ENCODE measurements at regions not wholly inside any gene's neighbourhood (a gene's known extent, or its start where the extent isn't known, plus 50 kb on each side); places are given as distances from the start of the nearest gene placed in this dataset.

DNA sequence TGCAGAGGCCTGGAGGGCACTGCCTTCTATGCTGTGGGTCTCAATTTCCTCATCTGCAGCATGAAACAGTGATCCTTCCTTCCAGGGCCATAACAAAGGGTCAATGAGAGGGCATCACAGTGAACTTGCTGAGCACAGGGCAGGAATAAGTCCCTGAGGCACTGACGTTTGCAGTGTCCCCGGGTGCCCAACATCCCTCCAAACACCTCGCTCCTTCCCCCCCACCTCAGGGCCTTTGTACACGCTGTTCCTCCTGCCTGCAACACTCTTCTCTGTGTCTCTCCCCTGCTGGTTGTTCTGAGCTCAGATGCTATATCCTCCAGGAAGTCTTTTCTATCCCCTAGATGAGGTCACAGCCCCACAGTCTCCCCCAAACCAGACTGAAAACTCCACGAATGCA is 59.7 kb upstream of the TCF20 start:
- H3K27me3 ChIP-seq = no peaks in the 10 kb centered on the region
- no peak overlapping the region for H3K4me3 ChIP-seq
- intact Hi-C loops (cut with DNase I) = loop anchor here (10.0 kb wide), 1 partner anchor 95 kb away; no protein-coding TSS in a partner anchor
- H3K4me1 ChIP-seq = no peaks in the 10 kb centered on the region
- DNase-seq = no peak
- H3K9me3 ChIP-seq = no peaks in the 10 kb centered on the region
- no peak overlapping the region for H3K27ac ChIP-seq
- no peaks in the 10 kb centered on the region for H3K36me3 ChIP-seq
- TF ChIP-seq, protein P1, sequence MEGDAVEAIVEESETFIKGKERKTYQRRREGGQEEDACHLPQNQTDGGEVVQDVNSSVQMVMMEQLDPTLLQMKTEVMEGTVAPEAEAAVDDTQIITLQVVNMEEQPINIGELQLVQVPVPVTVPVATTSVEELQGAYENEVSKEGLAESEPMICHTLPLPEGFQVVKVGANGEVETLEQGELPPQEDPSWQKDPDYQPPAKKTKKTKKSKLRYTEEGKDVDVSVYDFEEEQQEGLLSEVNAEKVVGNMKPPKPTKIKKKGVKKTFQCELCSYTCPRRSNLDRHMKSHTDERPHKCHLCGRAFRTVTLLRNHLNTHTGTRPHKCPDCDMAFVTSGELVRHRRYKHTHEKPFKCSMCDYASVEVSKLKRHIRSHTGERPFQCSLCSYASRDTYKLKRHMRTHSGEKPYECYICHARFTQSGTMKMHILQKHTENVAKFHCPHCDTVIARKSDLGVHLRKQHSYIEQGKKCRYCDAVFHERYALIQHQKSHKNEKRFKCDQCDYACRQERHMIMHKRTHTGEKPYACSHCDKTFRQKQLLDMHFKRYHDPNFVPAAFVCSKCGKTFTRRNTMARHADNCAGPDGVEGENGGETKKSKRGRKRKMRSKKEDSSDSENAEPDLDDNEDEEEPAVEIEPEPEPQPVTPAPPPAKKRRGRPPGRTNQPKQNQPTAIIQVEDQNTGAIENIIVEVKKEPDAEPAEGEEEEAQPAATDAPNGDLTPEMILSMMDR (IDR thresholded peaks at IDR 0.05) = no peak
- no peak overlapping the region for H3K9ac ChIP-seq (ENCODE audit: low read depth in 2 of 2, low read length in 2 of 2)

DNA sequence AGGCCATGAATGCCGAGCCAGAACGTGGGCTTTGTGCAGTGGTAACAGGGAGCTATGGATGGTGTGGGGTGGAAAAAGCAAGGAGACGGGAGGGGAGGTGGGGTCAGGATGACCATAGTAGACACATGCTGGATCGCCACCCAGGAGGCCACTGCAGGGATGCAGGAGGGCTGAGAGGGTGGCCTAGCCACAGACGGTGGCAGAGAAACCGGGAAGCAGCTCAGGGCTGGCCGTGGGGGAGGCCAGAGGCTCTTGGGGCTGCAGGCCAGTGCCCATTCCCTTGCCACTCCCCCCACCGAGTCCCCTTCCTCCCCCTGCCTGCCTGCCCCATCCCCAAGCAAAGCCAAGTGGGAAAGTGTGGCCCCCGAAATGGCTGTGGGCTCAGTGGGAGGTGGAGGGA is 59.1 kb upstream of the TCF20 start:
- Histone ChIP-seq H3K9me3 (no peaks in the 10 kb centered on the region), H3K9ac (ENCODE audit: low read depth in 2 of 2, low read length in 2 of 2) (no peak overlapping the region), H3K4me1 (no peaks in the 10 kb centered on the region), H3K27ac (no peak overlapping the region), H3K36me3 (no peaks in the 10 kb centered on the region), H3K27me3 (no peaks in the 10 kb centered on the region), H3K4me3 (no peak overlapping the region)
- intact Hi-C loops (cut with DNase I) = no loop called here
- DNase-seq = no peak
- TF ChIP-seq, protein P1 (IDR thresholded peaks at IDR 0.05) = no peak

DNA sequence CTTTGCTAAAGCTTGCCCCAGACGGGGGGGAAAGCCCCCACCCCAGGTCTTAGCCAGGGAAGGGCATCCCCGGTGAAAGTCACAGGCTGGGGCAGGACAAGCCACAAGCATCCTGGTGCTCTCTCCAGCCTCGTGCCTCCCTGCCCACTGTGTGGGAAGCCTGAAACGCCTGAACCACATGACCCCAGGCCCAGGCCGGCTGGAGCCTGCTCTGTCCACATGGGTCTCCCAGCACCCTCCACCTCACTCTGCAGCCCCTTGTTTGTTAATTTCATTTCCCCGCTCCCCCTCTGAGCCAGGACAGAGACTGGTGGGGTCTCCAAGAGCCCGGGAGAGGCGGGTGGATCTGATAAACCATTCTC is 58.3 kb upstream of the TCF20 start:
- intact Hi-C loops (cut with DNase I) = no loop called here
- no peaks in the 10 kb centered on the region for H3K4me1 ChIP-seq

DNA sequence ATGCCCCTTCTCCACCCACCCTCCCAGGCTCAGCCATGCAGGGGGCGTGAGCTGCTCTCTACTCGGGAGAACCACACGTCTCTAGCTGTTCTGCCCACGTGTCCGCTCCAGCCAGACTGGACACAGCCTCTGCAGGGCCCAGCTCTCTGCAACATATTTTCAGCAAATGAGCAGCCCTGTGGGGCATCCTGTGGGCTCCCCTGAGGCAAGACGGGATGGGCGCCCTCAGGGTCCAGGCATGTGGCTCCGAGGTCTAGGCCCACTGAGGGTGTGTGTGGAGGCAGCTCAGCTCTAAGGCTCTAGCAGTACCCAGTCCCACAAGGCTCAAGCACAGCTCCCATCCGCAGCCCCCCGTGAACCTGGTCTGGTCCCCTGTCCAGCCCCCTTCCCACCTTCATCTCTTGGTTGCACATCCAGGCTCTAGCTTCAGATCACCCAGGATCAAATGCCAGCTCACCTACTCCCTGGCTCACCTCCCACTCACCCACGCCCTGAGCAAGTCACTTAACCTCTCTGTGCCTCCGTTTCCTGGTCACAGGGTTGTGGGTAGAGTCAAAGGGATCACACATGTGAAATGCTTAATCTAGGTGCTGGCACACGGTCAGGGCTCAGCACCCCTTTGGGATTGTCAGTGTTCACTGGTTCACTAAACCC is 57.8 kb upstream of the TCF20 start:
- no peak overlapping the region for H3K9ac ChIP-seq (ENCODE audit: low read depth in 2 of 2, low read length in 2 of 2)
- H3K4me1 ChIP-seq = no peaks in the 10 kb centered on the region
- intact Hi-C loops (cut with DNase I) = no loop called here
- TF ChIP-seq, protein P1 (IDR thresholded peaks at IDR 0.05) = no peak
- no peaks in the 10 kb centered on the region for H3K36me3 ChIP-seq
- H3K4me3 ChIP-seq = no peak overlapping the region
- H3K27ac ChIP-seq = no peak overlapping the region
- DNase-seq = no peak
- H3K27me3 ChIP-seq = no peaks in the 10 kb centered on the region
- H3K9me3 ChIP-seq = no peaks in the 10 kb centered on the region

More for the DNA sequence above, 58.3 kb upstream of the TCF20 start:
- TF ChIP-seq, protein P1 (IDR thresholded peaks at IDR 0.05) = no peak
- H3K9ac ChIP-seq (ENCODE audit: low read depth in 2 of 2, low read length in 2 of 2) = no peak overlapping the region
- H3K36me3 ChIP-seq = no peaks in the 10 kb centered on the region
- no peak overlapping the region for H3K4me3 ChIP-seq
- DNase-seq = no peak
- no peak overlapping the region for H3K27ac ChIP-seq
- H3K9me3 ChIP-seq = no peaks in the 10 kb centered on the region
- no peaks in the 10 kb centered on the region for H3K27me3 ChIP-seq

DNA sequence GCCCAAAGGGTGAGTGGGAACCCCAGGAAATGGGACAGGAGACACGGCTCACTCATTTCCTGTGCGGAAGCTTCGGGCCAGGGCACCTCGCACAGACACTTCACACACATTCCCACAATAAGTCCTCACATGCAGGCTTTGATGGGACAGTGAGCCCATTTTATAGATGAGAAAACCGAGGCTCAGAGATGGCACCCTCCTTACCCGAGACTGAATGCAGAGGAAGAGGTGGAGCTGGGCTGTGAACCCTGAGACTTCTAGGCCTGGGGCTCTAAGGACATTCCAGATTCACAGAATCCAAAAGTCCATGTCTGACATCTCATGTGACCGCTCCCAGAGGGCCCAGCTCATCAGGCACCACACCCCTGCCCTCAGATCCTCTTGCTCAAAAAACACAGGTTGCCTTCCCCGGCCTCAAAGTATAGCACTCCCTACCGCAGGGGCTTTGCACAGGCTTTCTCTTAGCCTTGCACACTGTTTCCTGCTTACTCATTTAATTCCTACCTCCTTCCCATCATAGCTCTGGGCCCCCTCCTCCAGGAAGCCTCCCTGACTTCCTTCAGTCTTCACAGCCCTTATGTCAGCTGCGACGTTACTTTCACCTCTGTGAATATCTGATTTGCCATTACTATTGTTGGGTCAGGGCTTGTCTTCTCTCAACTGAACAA is 57.1 kb upstream of the TCF20 start:
- Histone ChIP-seq H3K27ac (no peak overlapping the region), H3K9ac (ENCODE audit: low read depth in 2 of 2, low read length in 2 of 2) (no peak overlapping the region), H3K27me3 (no peaks in the 10 kb centered on the region), H3K9me3 (no peaks in the 10 kb centered on the region), H3K4me1 (peaks cover 3% of the 10 kb centered on the region), H3K4me3 (no peak overlapping the region), H3K36me3 (no peaks in the 10 kb centered on the region)
- no peak for DNase-seq
- intact Hi-C loops (cut with DNase I) = no loop called here
- TF ChIP-seq, protein P1 (IDR thresholded peaks at IDR 0.05) = no peak

Measured in colonic mucosa (tissue), 4 donors.